ENCODE measurements at regions not wholly inside any gene's neighbourhood (a gene's known extent, or its start where the extent isn't known, plus 50 kb on each side); places are given as distances from the start of the nearest gene placed in this dataset.

DNA sequence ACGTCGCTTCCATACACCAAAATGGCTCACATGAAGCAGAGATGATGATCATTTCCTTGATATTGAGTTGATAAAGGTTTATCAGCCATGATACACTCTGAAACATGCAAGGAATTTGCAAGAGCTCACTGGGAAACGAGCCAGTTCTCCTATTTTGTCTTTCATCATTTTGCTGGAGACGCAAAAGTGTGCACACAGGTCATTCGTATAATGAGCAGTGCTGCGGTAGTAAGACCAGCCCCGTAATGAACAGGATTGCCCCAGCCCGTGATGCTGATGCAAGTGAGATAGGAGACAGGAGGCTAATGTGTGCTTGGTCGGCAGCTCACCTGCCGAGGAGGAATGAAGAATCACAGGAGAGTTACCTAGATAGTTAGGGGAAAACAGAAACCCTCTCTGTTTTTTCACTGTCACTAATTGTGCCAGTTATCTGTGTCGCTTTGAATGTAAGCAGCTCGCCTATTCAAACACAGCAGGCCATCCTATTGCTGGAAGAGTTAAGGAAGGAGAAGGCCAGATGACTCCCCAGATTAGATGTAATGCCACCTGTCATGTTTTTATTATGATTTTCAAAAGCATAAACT, 391.8 kb downstream of the SAMD5 start:
- TF ChIP-seq, protein P1, sequence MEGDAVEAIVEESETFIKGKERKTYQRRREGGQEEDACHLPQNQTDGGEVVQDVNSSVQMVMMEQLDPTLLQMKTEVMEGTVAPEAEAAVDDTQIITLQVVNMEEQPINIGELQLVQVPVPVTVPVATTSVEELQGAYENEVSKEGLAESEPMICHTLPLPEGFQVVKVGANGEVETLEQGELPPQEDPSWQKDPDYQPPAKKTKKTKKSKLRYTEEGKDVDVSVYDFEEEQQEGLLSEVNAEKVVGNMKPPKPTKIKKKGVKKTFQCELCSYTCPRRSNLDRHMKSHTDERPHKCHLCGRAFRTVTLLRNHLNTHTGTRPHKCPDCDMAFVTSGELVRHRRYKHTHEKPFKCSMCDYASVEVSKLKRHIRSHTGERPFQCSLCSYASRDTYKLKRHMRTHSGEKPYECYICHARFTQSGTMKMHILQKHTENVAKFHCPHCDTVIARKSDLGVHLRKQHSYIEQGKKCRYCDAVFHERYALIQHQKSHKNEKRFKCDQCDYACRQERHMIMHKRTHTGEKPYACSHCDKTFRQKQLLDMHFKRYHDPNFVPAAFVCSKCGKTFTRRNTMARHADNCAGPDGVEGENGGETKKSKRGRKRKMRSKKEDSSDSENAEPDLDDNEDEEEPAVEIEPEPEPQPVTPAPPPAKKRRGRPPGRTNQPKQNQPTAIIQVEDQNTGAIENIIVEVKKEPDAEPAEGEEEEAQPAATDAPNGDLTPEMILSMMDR (IDR thresholded peaks at IDR 0.05; ENCODE audit: low read length), result no peak
- no peak for TF ChIP-seq EZH2 (IDR thresholded peaks at IDR 0.05; ENCODE audit: borderline replicate concordance, low read length)

Measured in OCI-LY1 (cell line).